K562 (cell line): ENCODE measurements at regions not wholly inside any gene's neighbourhood (a gene's known extent, or its start where the extent isn't known, plus 50 kb on each side); places are given as distances from the start of the nearest gene placed in this dataset.

ENCODE experiments used
- ATAC-seq: fragments of 200-7000 bp; cut with Tn5 transposase; 3 replicates; pipeline ENCODE4 v1.9.1; 2020; ENCODE audit warnings: moderate library complexity
- BruUV-seq: library from RNA; stranded (reverse); fragments of 400-500 nt; replicated peaks from 2 replicates; lab custom pipeline; 2021; lab: Mats Ljungman, UMichigan
- CTCF ChIA-PET: fragments of 300-600 bp; formaldehyde crosslinking; extraction: SDS; loops from one replicate; lab custom pipeline; 2021; ENCODE audit warnings: low intra/inter-chr PET ratio; lab: Yijun Ruan, JAX
- POLR2A ChIA-PET: fragments of 300-600, 350-650 bp; sonication (Branson Sonifier 250); formaldehyde crosslinking; extraction: SDS; loops from one replicate; lab custom pipeline; 2021; ENCODE audit warnings: antibody characterized with exemption, inconsistent platforms; lab: Yijun Ruan, JAX
- DNase-seq, 4 experiments: peaks; one replicate each; pipeline versions ENCODE4 v3.0.0 to v3.0.0-alpha.2; 2011 to 2018; ENCODE audit warnings: low spot score in 3 of 4, mixed read lengths in 3 of 4; ENCODE audit errors: extremely low read depth in 1 of 4
- FAIRE-seq: peaks from 2 replicates; lab custom pipeline; 2011; peaks lifted over from hg19 to GRCh38; lab: Jason Lieb, UNC
- H2AFZ ChIP-seq: 2 replicates; pipeline ENCODE4 v1.6.0; 2011; ENCODE audit warnings: low read depth, low read length, control low read depth, inconsistent platforms
- H3K27ac ChIP-seq: fragments of 200-600 bp; 3 replicates; pipeline ENCODE4 v1.8.0; 2011; ENCODE audit warnings: low read depth, mild to moderate bottlenecking, control low read depth, inconsistent platforms, low read length, moderate library complexity, mixed read lengths; ENCODE audit errors: extremely low read depth
- H3K27me3 ChIP-seq, 2 experiments: fragments of 300-600 bp in 1 of 2; 2 replicates in 1 of 2; 3 replicates in 1 of 2; pipeline versions ENCODE4 v1.6.0 to v1.8.0; 2011; ENCODE audit warnings: inconsistent platforms in 2 of 2, low read length in 2 of 2, mild to moderate bottlenecking in 1 of 2, mixed read lengths in 1 of 2, moderate library complexity in 1 of 2; ENCODE audit not compliant: control insufficient read depth in 2 of 2, insufficient read depth in 2 of 2
- H3K36me3 ChIP-seq: fragments of 300-600 bp; 3 replicates; pipeline ENCODE4 v1.8.0; 2011; ENCODE audit warnings: mild to moderate bottlenecking, low read length, inconsistent platforms; ENCODE audit not compliant: control insufficient read depth, insufficient read depth
- H3K4me1 ChIP-seq, 2 experiments: fragments of 200-600 bp in 1 of 2; replicated peaks in 1 of 2; 2 replicates in 1 of 2; 3 replicates in 1 of 2; pipeline versions ENCODE4 v1.5.1 to v1.8.0; 2011; ENCODE audit warnings: inconsistent platforms in 2 of 2, low read length in 2 of 2, mild to moderate bottlenecking in 1 of 2, mixed read lengths in 1 of 2, moderate library complexity in 1 of 2; ENCODE audit not compliant: control insufficient read depth in 2 of 2, insufficient read depth in 2 of 2
- H3K4me2 ChIP-seq: 2 replicates; pipeline ENCODE4 v1.6.1; 2011; ENCODE audit warnings: low read length, control low read depth, inconsistent platforms, mixed read lengths; ENCODE audit not compliant: insufficient read depth
- H3K4me3 ChIP-seq: fragments of 200-600 bp; sonication (generic), shearing (Covaris generic); 2 replicates; pipeline ENCODE4 v1.5.1; 2016; ENCODE audit warnings: control low read depth, inconsistent platforms
- H3K79me2 ChIP-seq: fragments of 200-600 bp; 3 replicates; pipeline ENCODE4 v1.8.0; 2011; ENCODE audit warnings: low read length, inconsistent platforms; ENCODE audit not compliant: control insufficient read depth, insufficient read depth
- H3K9ac ChIP-seq, 2 experiments: 2 replicates each; pipeline versions ENCODE4 v1.6.0 to v1.6.1; 2011; ENCODE audit warnings: low read depth in 2 of 2, low read length in 2 of 2, control low read depth in 1 of 2, inconsistent platforms in 1 of 2, mild to moderate bottlenecking in 1 of 2, mixed read lengths in 1 of 2; ENCODE audit not compliant: insufficient read depth in 1 of 2
- H3K9me1 ChIP-seq: one replicate; pipeline ENCODE4 v1.6.0; 2011; ENCODE audit warnings: inconsistent platforms, mild to moderate bottlenecking, low read length, moderate library complexity; ENCODE audit not compliant: control insufficient read depth, insufficient read depth
- H3K9me3 ChIP-seq: replicated peaks from 2 replicates; pipeline ENCODE4 v1.5.1; 2011; ENCODE audit warnings: low read depth, low read length, inconsistent platforms; ENCODE audit not compliant: control insufficient read depth, insufficient read depth
- H4K20me1 ChIP-seq: replicated peaks from 2 replicates; pipeline ENCODE4 v1.6.1; 2011; ENCODE audit warnings: low read length, inconsistent platforms, mixed read lengths; ENCODE audit not compliant: control insufficient read depth, insufficient read depth
- CHCHD3 ChIP-seq: fragments of 250-450 bp; sonication (Bioruptor Pico); IDR thresholded peaks from 2 replicates; pipeline ENCODE4 v2.1.2; 2022; ENCODE audit warnings: mild to moderate bottlenecking
- ETS1 ChIP-seq: conservative IDR thresholded peaks from 2 replicates; pipeline ENCODE4 v1.6.1; 2011; ENCODE audit warnings: low read depth, mild to moderate bottlenecking, low read length; ENCODE audit not compliant: control insufficient read depth
- HEY1 ChIP-seq: fragments of 250-450 bp; sonication (Bioruptor Pico); IDR thresholded peaks from 2 replicates; pipeline ENCODE4 v1.5.0; 2020; ENCODE audit warnings: mild to moderate bottlenecking, moderate library complexity, borderline replicate concordance
- TCF3 ChIP-seq: sonication (generic); formaldehyde crosslinking; IDR thresholded peaks from 2 replicates; pipeline ENCODE4 v1.4.0; 2020; ENCODE audit warnings: mild to moderate bottlenecking, missing genetic modification reagents
- ZNF277 ChIP-seq: fragments of 250-450 bp; sonication (Bioruptor Pico); IDR thresholded peaks from 2 replicates; pipeline ENCODE4 v1.8.0; 2022; ENCODE audit warnings: inconsistent platforms, mild to moderate bottlenecking, moderate library complexity, borderline replicate concordance
- WGBS: fragments of 100-300 bp; shearing (Covaris generic); methylation state at CpG from one replicate; pipeline ENCODE4 v1.1.6; 2016; ENCODE audit warnings: low coverage, mixed read lengths; ENCODE audit not compliant: insufficient coverage; ENCODE audit errors: missing lambda C conversion rate; 5-methylcytosine and 5-hydroxymethylcytosine counted together
- in situ Hi-C: fragments of 300-500 bp; cut with MboI; formaldehyde crosslinking; loops from 4 replicates; pipeline ENCODE4 v1.15.0; 2018; ENCODE audit warnings: inconsistent platforms, mixed read lengths
- intact Hi-C: fragments of 100-400 bp; cut with micrococcal nuclease; formaldehyde crosslinking; loops from 2 replicates; pipeline ENCODE4 v1.14.2; 2022

GRCh38 chr12:97292588-97292987, 170.0 kb upstream of the RMST start:
- no peak overlapping the region for H3K9ac ChIP-seq
- no peak for FAIRE-seq
- TF ChIP-seq ETS1 (no peak), TCF3 (no peak)
- no peak overlapping the region for H3K27ac ChIP-seq
- H3K4me1 ChIP-seq: no peaks in the 10 kb centered on the region
- H3K27me3 ChIP-seq: no peaks in the 10 kb centered on the region
- ATAC-seq: no peak
- no peaks in the 10 kb centered on the region for H3K9me1 ChIP-seq
- no peaks in the 10 kb centered on the region for H3K79me2 ChIP-seq
- DNase-seq: no peak
- no peak overlapping the region for H3K4me2 ChIP-seq
- H4K20me1 ChIP-seq: no peaks in the 10 kb centered on the region
- ChIA-PET CTCF (no interaction called here), POLR2A (no interaction called here)
- 0% methylated on average over 3 of the region's 3 CpGs for WGBS
- no peak overlapping the region for H2AFZ ChIP-seq
- no TSS peak for BruUV-seq
- in situ Hi-C loops (no loop called here), intact Hi-C loops (no loop called here)
- H3K4me3 ChIP-seq: no peak overlapping the region
- no peaks in the 10 kb centered on the region for H3K36me3 ChIP-seq
- no peaks in the 10 kb centered on the region for H3K9me3 ChIP-seq

GRCh38 chr12:97293541-97293940, 169.1 kb upstream of the RMST start:
- in situ Hi-C loops (no loop called here), intact Hi-C loops (no loop called here)
- Histone ChIP-seq H3K4me1 (no peaks in the 10 kb centered on the region), H3K27me3 (no peaks in the 10 kb centered on the region), H3K9ac (no peak overlapping the region), H3K79me2 (no peaks in the 10 kb centered on the region), H3K36me3 (no peaks in the 10 kb centered on the region), H4K20me1 (no peaks in the 10 kb centered on the region), H3K27ac (no peak overlapping the region), H3K9me1 (no peaks in the 10 kb centered on the region), H2AFZ (no peak overlapping the region), H3K4me3 (no peak overlapping the region), H3K4me2 (no peak overlapping the region), H3K9me3 (no peaks in the 10 kb centered on the region)
- POLR2A ChIA-PET: no interaction called here
- CTCF ChIA-PET: no interaction called here
- ATAC-seq (no peak), FAIRE-seq (no peak), DNase-seq (no peak)
- TF ChIP-seq HEY1 (CRISPR knock-in tag) (no peak), CHCHD3 (CRISPR knock-in tag) (no peak), ZNF277 (CRISPR knock-in tag) (no peak)
- 0% methylated on average over 1 of the region's 1 CpG for WGBS
- no TSS peak for BruUV-seq
